ENCODE measurements at regions not wholly inside any gene's neighbourhood (a gene's known extent, or its start where the extent isn't known, plus 50 kb on each side); places are given as distances from the start of the nearest gene placed in this dataset.

- peaks cover 28% of the 10 kb centered on the region for H3K27me3 Mint-ChIP-seq (ENCODE audit: low read depth)
- TF ChIP-seq, protein P1, sequence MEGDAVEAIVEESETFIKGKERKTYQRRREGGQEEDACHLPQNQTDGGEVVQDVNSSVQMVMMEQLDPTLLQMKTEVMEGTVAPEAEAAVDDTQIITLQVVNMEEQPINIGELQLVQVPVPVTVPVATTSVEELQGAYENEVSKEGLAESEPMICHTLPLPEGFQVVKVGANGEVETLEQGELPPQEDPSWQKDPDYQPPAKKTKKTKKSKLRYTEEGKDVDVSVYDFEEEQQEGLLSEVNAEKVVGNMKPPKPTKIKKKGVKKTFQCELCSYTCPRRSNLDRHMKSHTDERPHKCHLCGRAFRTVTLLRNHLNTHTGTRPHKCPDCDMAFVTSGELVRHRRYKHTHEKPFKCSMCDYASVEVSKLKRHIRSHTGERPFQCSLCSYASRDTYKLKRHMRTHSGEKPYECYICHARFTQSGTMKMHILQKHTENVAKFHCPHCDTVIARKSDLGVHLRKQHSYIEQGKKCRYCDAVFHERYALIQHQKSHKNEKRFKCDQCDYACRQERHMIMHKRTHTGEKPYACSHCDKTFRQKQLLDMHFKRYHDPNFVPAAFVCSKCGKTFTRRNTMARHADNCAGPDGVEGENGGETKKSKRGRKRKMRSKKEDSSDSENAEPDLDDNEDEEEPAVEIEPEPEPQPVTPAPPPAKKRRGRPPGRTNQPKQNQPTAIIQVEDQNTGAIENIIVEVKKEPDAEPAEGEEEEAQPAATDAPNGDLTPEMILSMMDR (IDR thresholded peaks at IDR 0.05), result no peak
- H3K4me1 Mint-ChIP-seq (ENCODE audit: low read depth), result no peaks in the 10 kb centered on the region
- DNase-seq (ENCODE audit: low spot score), result no peak
- H3K27ac Mint-ChIP-seq (ENCODE audit: unreplicated experiment), result no peak overlapping the region
- H3K4me3 Mint-ChIP-seq (ENCODE audit: unreplicated experiment), result no peak overlapping the region
- peaks cover 3% of the 10 kb centered on the region for H3K9me3 Mint-ChIP-seq (ENCODE audit: low read depth)
- no peaks in the 10 kb centered on the region for H3K36me3 Mint-ChIP-seq (ENCODE audit: low read depth)
Measured at GRCh38 chr16:55271945-55272513, 52.0 kb upstream of the IRX6 start.

DNA sequence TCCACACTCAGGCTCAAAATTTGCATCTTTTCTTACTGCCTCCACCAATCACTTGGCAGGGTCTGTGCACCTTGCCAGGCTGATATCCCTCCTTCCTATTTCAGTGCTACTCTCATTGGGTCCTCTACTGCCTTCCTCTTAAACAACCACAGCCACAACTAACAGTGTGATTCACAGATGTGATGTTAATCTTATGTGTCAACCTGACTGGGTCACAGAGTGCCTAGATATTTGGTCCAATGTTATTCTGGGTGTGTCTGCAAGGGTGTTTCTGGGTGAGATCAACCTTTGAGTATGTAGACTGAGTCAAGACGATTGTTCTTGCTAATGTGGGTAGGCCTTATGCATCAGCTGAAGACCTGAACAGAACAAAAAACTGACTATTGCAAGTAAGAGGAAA lies 51.3 kb upstream of the IRX6 start:
- H3K4me1 Mint-ChIP-seq (ENCODE audit: low read depth), result no peaks in the 10 kb centered on the region
- H3K27ac Mint-ChIP-seq (ENCODE audit: unreplicated experiment), result no peak overlapping the region
- peaks cover 29% of the 10 kb centered on the region for H3K27me3 Mint-ChIP-seq (ENCODE audit: low read depth)
- TF ChIP-seq, protein P1 (IDR thresholded peaks at IDR 0.05), result no peak
- H3K36me3 Mint-ChIP-seq (ENCODE audit: low read depth), result no peaks in the 10 kb centered on the region
- no peak overlapping the region for H3K4me3 Mint-ChIP-seq (ENCODE audit: unreplicated experiment)
- no peak for DNase-seq (ENCODE audit: low spot score)
- peaks cover 3% of the 10 kb centered on the region for H3K9me3 Mint-ChIP-seq (ENCODE audit: low read depth)

GRCh38 chr16:55273356-55273755 lies 50.6 kb upstream of the IRX6 start:
- no peaks in the 10 kb centered on the region for H3K4me1 Mint-ChIP-seq (ENCODE audit: low read depth)
- peaks cover 3% of the 10 kb centered on the region for H3K9me3 Mint-ChIP-seq (ENCODE audit: low read depth)
- no peaks in the 10 kb centered on the region for H3K36me3 Mint-ChIP-seq (ENCODE audit: low read depth)
- no peak for DNase-seq (ENCODE audit: low spot score)
- TF ChIP-seq, protein P1 (IDR thresholded peaks at IDR 0.05), result no peak
- H3K27me3 Mint-ChIP-seq (ENCODE audit: low read depth), result peaks cover 30% of the 10 kb centered on the region
- H3K4me3 Mint-ChIP-seq (ENCODE audit: unreplicated experiment), result no peak overlapping the region
- no peak overlapping the region for H3K27ac Mint-ChIP-seq (ENCODE audit: unreplicated experiment)

GRCh38 chr16:55273959-55274358 lies 50.0 kb upstream of the IRX6 start:
- Mint-ChIP-seq H3K9me3 (ENCODE audit: low read depth) (peaks cover 3% of the 10 kb centered on the region), H3K4me1 (ENCODE audit: low read depth) (no peaks in the 10 kb centered on the region), H3K27me3 (ENCODE audit: low read depth) (peaks cover 31% of the 10 kb centered on the region), H3K36me3 (ENCODE audit: low read depth) (no peaks in the 10 kb centered on the region), H3K27ac (ENCODE audit: unreplicated experiment) (no peak overlapping the region), H3K4me3 (ENCODE audit: unreplicated experiment) (no peak overlapping the region)
- DNase-seq (ENCODE audit: low spot score), result no peak
- TF ChIP-seq, protein P1 (IDR thresholded peaks at IDR 0.05), result no peak
